ENCODE measurements at regions not wholly inside any gene's neighbourhood (a gene's known extent, or its start where the extent isn't known, plus 50 kb on each side); places are given as distances from the start of the nearest gene placed in this dataset.
"Not testable (repeated sequence)": the region's sequence is repeated elsewhere in the genome, so short reads cannot be mapped to it uniquely, and the experiment has no call there.

GRCh38 chr13:73816702-73817101 is 317.5 kb downstream of the KLF12 start:
- TF ChIP-seq CTCF (IDR thresholded peaks at IDR 0.05; ENCODE audit: control insufficient read depth, insufficient read depth, low read depth, low read length, missing control alignments) = no peak
- no peak for DNase-seq (ENCODE audit: low read depth)

GRCh38 chr13:73815796-73816195 is 318.4 kb downstream of the KLF12 start:
- no peak overlapping the region for H3K4me3 ChIP-seq (ENCODE audit: control insufficient read depth, low read depth, low read length)
- no peak for TF ChIP-seq CTCF (IDR thresholded peaks at IDR 0.05; ENCODE audit: control insufficient read depth, insufficient read depth, low read depth, low read length, missing control alignments)

More at GRCh38 chr13:73816702-73817101, 317.5 kb downstream of the KLF12 start:
- H3K4me3 ChIP-seq (ENCODE audit: control insufficient read depth, low read depth, low read length) = no peak overlapping the region

GRCh38 chr13:73810647-73811046 is 323.6 kb downstream of the KLF12 start:
- H3K4me3 ChIP-seq (ENCODE audit: control insufficient read depth, low read depth, low read length) = no peak overlapping the region
- no peak for TF ChIP-seq CTCF (IDR thresholded peaks at IDR 0.05; ENCODE audit: control insufficient read depth, insufficient read depth, low read depth, low read length, missing control alignments)
- no peak for DNase-seq (ENCODE audit: low read depth)

More at GRCh38 chr13:73815796-73816195, 318.4 kb downstream of the KLF12 start:
- no peak for DNase-seq (ENCODE audit: low read depth)

GRCh38 chr13:73809561-73809960 is 324.6 kb downstream of the KLF12 start:
- no peak overlapping the region for H3K4me3 ChIP-seq (ENCODE audit: control insufficient read depth, low read depth, low read length)
- TF ChIP-seq CTCF (IDR thresholded peaks at IDR 0.05; ENCODE audit: control insufficient read depth, insufficient read depth, low read depth, low read length, missing control alignments) = no peak
- no peak for DNase-seq (ENCODE audit: low read depth)

- DNase-seq (ENCODE audit: low read depth) = no peak
- TF ChIP-seq CTCF (IDR thresholded peaks at IDR 0.05; ENCODE audit: control insufficient read depth, insufficient read depth, low read depth, low read length, missing control alignments) = no peak
- no peak overlapping the region for H3K4me3 ChIP-seq (ENCODE audit: control insufficient read depth, low read depth, low read length)
Observed at GRCh38 chr13:73808318-73808717, 325.9 kb downstream of the KLF12 start.

GRCh38 chr13:73805326-73805958 is 328.8 kb downstream of the KLF12 start:
- not testable (repeated sequence) for DNase-seq (ENCODE audit: low read depth); H3K4me3 ChIP-seq (ENCODE audit: control insufficient read depth, low read depth, low read length)

- no peak for DNase-seq (ENCODE audit: low read depth)
- H3K4me3 ChIP-seq (ENCODE audit: control insufficient read depth, low read depth, low read length) = no peak overlapping the region
- TF ChIP-seq CTCF (IDR thresholded peaks at IDR 0.05; ENCODE audit: control insufficient read depth, insufficient read depth, low read depth, low read length, missing control alignments) = no peak
Observed at GRCh38 chr13:73803997-73804396, 330.2 kb downstream of the KLF12 start.
